Stimulated activated naive CD8-positive, alpha-beta T cell treated with anti-CD3 and anti-CD28 coated beads, Interleukin-15, amount 100 ng/mL, for 72 hours (primary cell): ENCODE measurements at regions not wholly inside any gene's neighbourhood (a gene's known extent, or its start where the extent isn't known, plus 50 kb on each side); places are given as distances from the start of the nearest gene placed in this dataset.
"Not testable (repeated sequence)": the region's sequence is repeated elsewhere in the genome, so short reads cannot be mapped to it uniquely, and the experiment has no call there.

Source experiments
- ATAC-seq: fragments of 150-1000 bp; cut with Tn5 transposase; 2 replicates; pipeline ENCODE4 v1.10.0; 2021; ENCODE audit warnings: mild to moderate bottlenecking, moderate library complexity
- DNase-seq, 2 donors: peaks; one replicate each; pipeline ENCODE4 v3.0.0; 2021 to 2022
- H3K27ac Mint-ChIP-seq, 2 donors: one replicate each; pipeline ENCODE4 v1.8.0; 2022; ENCODE audit warnings: mild to moderate bottlenecking in 2 of 2, mixed read lengths in 2 of 2, moderate library complexity in 2 of 2
- H3K27me3 Mint-ChIP-seq: one replicate; pipeline ENCODE4 v1.8.0; 2022; ENCODE audit warnings: mixed read lengths
- H3K4me1 Mint-ChIP-seq: one replicate; pipeline ENCODE4 v1.8.0; 2022; ENCODE audit warnings: mild to moderate bottlenecking, mixed read lengths
- H3K4me3 Mint-ChIP-seq, 2 donors: one replicate each; pipeline ENCODE4 v1.8.0; 2022; ENCODE audit warnings: mild to moderate bottlenecking in 2 of 2, mixed read lengths in 2 of 2, moderate library complexity in 1 of 2
- H3K9me3 Mint-ChIP-seq, 2 donors: one replicate each; pipeline ENCODE4 v1.8.0; 2022; ENCODE audit warnings: mixed read lengths in 2 of 2

GRCh38 chr12:113710216-113710615, 238.5 kb upstream of the LHX5 start:
- H3K27ac Mint-ChIP-seq = no peak overlapping the region
- ATAC-seq = no peak
- H3K9me3 Mint-ChIP-seq = peaks cover 0 to 8% of the 10 kb centered on the region in 2 donors
- no peak for DNase-seq
- H3K4me3 Mint-ChIP-seq = no peak overlapping the region
- peaks cover 36% of the 10 kb centered on the region for H3K27me3 Mint-ChIP-seq
- no peaks in the 10 kb centered on the region for H3K4me1 Mint-ChIP-seq

GRCh38 chr12:113709456-113709855, 237.8 kb upstream of the LHX5 start:
- H3K4me1 Mint-ChIP-seq = no peaks in the 10 kb centered on the region
- peaks cover 40% of the 10 kb centered on the region for H3K27me3 Mint-ChIP-seq
- DNase-seq (no peak), ATAC-seq (no peak)
- H3K9me3 Mint-ChIP-seq = peaks cover 0 to 8% of the 10 kb centered on the region in 2 donors
- H3K4me3 Mint-ChIP-seq = no peak overlapping the region
- no peak overlapping the region for H3K27ac Mint-ChIP-seq

- H3K27me3 Mint-ChIP-seq = peaks cover 29% of the 10 kb centered on the region
Observed at GRCh38 chr12:113702836-113703235, 231.2 kb upstream of the LHX5 start.

GRCh38 chr12:113702276-113702675, 230.6 kb upstream of the LHX5 start:
- Mint-ChIP-seq H3K4me3 (no peak overlapping the region), H3K9me3 (no peaks in the 10 kb centered on the region), H3K27me3 (peaks cover 32% of the 10 kb centered on the region), H3K4me1 (no peaks in the 10 kb centered on the region), H3K27ac (no peak overlapping the region)
- ATAC-seq (no peak), DNase-seq (no peak)

More at GRCh38 chr12:113702836-113703235, 231.2 kb upstream of the LHX5 start:
- Mint-ChIP-seq H3K4me3 (no peak overlapping the region), H3K27ac (no peak overlapping the region), H3K9me3 (no peaks in the 10 kb centered on the region), H3K4me1 (no peaks in the 10 kb centered on the region)
- DNase-seq (no peak), ATAC-seq (no peak)

- peaks cover 31% of the 10 kb centered on the region for H3K27me3 Mint-ChIP-seq
- H3K27ac Mint-ChIP-seq = no peak overlapping the region
- ATAC-seq (no peak), DNase-seq (no peak)
- no peaks in the 10 kb centered on the region for H3K4me1 Mint-ChIP-seq
- H3K9me3 Mint-ChIP-seq = no peaks in the 10 kb centered on the region
- H3K4me3 Mint-ChIP-seq = no peak overlapping the region
Observed at GRCh38 chr12:113700943-113701342, 229.3 kb upstream of the LHX5 start.

GRCh38 chr12:113699984-113700383, 228.3 kb upstream of the LHX5 start:
- H3K4me3 Mint-ChIP-seq, H3K4me1 Mint-ChIP-seq, DNase-seq, ATAC-seq, H3K27ac Mint-ChIP-seq, H3K9me3 Mint-ChIP-seq: not testable (repeated sequence)
- H3K27me3 Mint-ChIP-seq = peaks cover 29% of the 10 kb centered on the region

- no peak for DNase-seq
- peaks cover 30% of the 10 kb centered on the region for H3K27me3 Mint-ChIP-seq
- H3K9me3 Mint-ChIP-seq = no peaks in the 10 kb centered on the region
Observed at GRCh38 chr12:113698510-113698858, 226.8 kb upstream of the LHX5 start.

GRCh38 chr12:113697651-113698509, 226.2 kb upstream of the LHX5 start:
- Mint-ChIP-seq H3K27me3 (peaks cover 28% of the 10 kb centered on the region), H3K4me3 (no peak overlapping the region), H3K27ac (no peak overlapping the region), H3K4me1 (no peaks in the 10 kb centered on the region), H3K9me3 (no peaks in the 10 kb centered on the region)
- no peak for DNase-seq
- ATAC-seq = no peak

More at GRCh38 chr12:113698510-113698858, 226.8 kb upstream of the LHX5 start:
- Mint-ChIP-seq H3K27ac (no peak overlapping the region), H3K4me1 (no peaks in the 10 kb centered on the region), H3K4me3 (no peak overlapping the region)
- no peak for ATAC-seq

GRCh38 chr12:113697104-113697503, 225.4 kb upstream of the LHX5 start:
- no peak for DNase-seq
- H3K4me1 Mint-ChIP-seq = no peaks in the 10 kb centered on the region
- no peaks in the 10 kb centered on the region for H3K9me3 Mint-ChIP-seq
- H3K27ac Mint-ChIP-seq = no peak overlapping the region
- no peak for ATAC-seq
- peaks cover 23% of the 10 kb centered on the region for H3K27me3 Mint-ChIP-seq
- H3K4me3 Mint-ChIP-seq = no peak overlapping the region

GRCh38 chr12:113693693-113694092, 222.0 kb upstream of the LHX5 start:
- Mint-ChIP-seq H3K27ac (no peak overlapping the region), H3K9me3 (no peaks in the 10 kb centered on the region), H3K27me3 (peaks cover 22% of the 10 kb centered on the region), H3K4me1 (no peaks in the 10 kb centered on the region), H3K4me3 (no peak overlapping the region)
- DNase-seq = no peak
- no peak for ATAC-seq

GRCh38 chr12:113689047-113689610, 217.5 kb upstream of the LHX5 start:
- H3K4me1 Mint-ChIP-seq = no peaks in the 10 kb centered on the region
- DNase-seq (no peak), ATAC-seq (no peak)
- no peaks in the 10 kb centered on the region for H3K9me3 Mint-ChIP-seq
- no peak overlapping the region for H3K27ac Mint-ChIP-seq
- H3K27me3 Mint-ChIP-seq = no peaks in the 10 kb centered on the region
- H3K4me3 Mint-ChIP-seq = no peak overlapping the region

GRCh38 chr12:113688313-113688712, 216.6 kb upstream of the LHX5 start:
- ATAC-seq (no peak), DNase-seq (no peak)
- Mint-ChIP-seq H3K27ac (no peak overlapping the region), H3K4me1 (no peaks in the 10 kb centered on the region), H3K27me3 (no peaks in the 10 kb centered on the region), H3K9me3 (no peaks in the 10 kb centered on the region), H3K4me3 (no peak overlapping the region)

- H3K27ac Mint-ChIP-seq = no peak overlapping the region
- no peaks in the 10 kb centered on the region for H3K4me1 Mint-ChIP-seq
- H3K27me3 Mint-ChIP-seq = peaks cover 19% of the 10 kb centered on the region
- H3K4me3 Mint-ChIP-seq = no peak overlapping the region
- DNase-seq = no peak
- no peak for ATAC-seq
- H3K9me3 Mint-ChIP-seq = peaks cover 0 to 5% of the 10 kb centered on the region in 2 donors
Observed at GRCh38 chr12:113684908-113685782, 213.5 kb upstream of the LHX5 start.

GRCh38 chr12:113684053-113684907, 212.6 kb upstream of the LHX5 start:
- H3K27me3 Mint-ChIP-seq = peaks cover 19% of the 10 kb centered on the region
- H3K4me1 Mint-ChIP-seq = no peaks in the 10 kb centered on the region
- DNase-seq (no peak), ATAC-seq (no peak)
- H3K27ac Mint-ChIP-seq = no peak overlapping the region
- H3K9me3 Mint-ChIP-seq = peaks cover 0 to 5% of the 10 kb centered on the region in 2 donors
- H3K4me3 Mint-ChIP-seq = no peak overlapping the region

GRCh38 chr12:113683574-113683973, 211.9 kb upstream of the LHX5 start:
- no peak for ATAC-seq
- H3K27ac Mint-ChIP-seq = no peak overlapping the region
- peaks cover 19% of the 10 kb centered on the region for H3K27me3 Mint-ChIP-seq
- no peak for DNase-seq
- H3K4me1 Mint-ChIP-seq = no peaks in the 10 kb centered on the region
- H3K4me3 Mint-ChIP-seq = no peak overlapping the region
- H3K9me3 Mint-ChIP-seq = peaks cover 0 to 5% of the 10 kb centered on the region in 2 donors
